ENCODE measurements at regions not wholly inside any gene's neighbourhood (a gene's known extent, or its start where the extent isn't known, plus 50 kb on each side); places are given as distances from the start of the nearest gene placed in this dataset.

GRCh38 chr18:11259469-11260150 lies 110.2 kb upstream of the PIEZO2 start:
- no peak for DNase-seq

- no peak for DNase-seq
Observed at GRCh38 chr18:11258039-11258610, 108.8 kb upstream of the PIEZO2 start.

GRCh38 chr18:11256251-11256650 lies 106.9 kb upstream of the PIEZO2 start:
- DNase-seq: no peak

GRCh38 chr18:11251891-11252270 lies 102.5 kb upstream of the PIEZO2 start:
- no peak for DNase-seq

- no peak for DNase-seq
Observed at GRCh38 chr18:11251229-11251890, 102.0 kb upstream of the PIEZO2 start.

- DNase-seq: no peak
Observed at GRCh38 chr18:11249391-11249790, 100.0 kb upstream of the PIEZO2 start.

GRCh38 chr18:11247381-11247970 lies 98.1 kb upstream of the PIEZO2 start:
- no peak for DNase-seq

GRCh38 chr18:11246495-11247300 lies 97.3 kb upstream of the PIEZO2 start:
- no peak for DNase-seq

GRCh38 chr18:11245879-11246278 lies 96.5 kb upstream of the PIEZO2 start:
- no peak for DNase-seq

GRCh38 chr18:11237484-11237883 lies 88.1 kb upstream of the PIEZO2 start:
- DNase-seq: no peak

GRCh38 chr18:11237066-11237465 lies 87.7 kb upstream of the PIEZO2 start:
- no peak for DNase-seq

GRCh38 chr18:11224153-11224552 lies 74.8 kb upstream of the PIEZO2 start:
- DNase-seq: no peak

GRCh38 chr18:11219571-11219970 lies 70.2 kb upstream of the PIEZO2 start:
- no peak for DNase-seq

- DNase-seq: no peak
Observed at GRCh38 chr18:11215216-11215615, 65.8 kb upstream of the PIEZO2 start.

- no peak for DNase-seq
Observed at GRCh38 chr18:11204020-11204419, 54.7 kb upstream of the PIEZO2 start.

- no peak for DNase-seq
Observed at GRCh38 chr18:11199477-11199876, 50.1 kb upstream of the PIEZO2 start.

Data from activated CD8-positive, alpha-beta memory T cell treated with anti-CD3 and anti-CD28 coated beads, Interleukin-2, amount 50 U/mL, for 48 hours (primary cell).